ENCODE measurements at regions not wholly inside any gene's neighbourhood (a gene's known extent, or its start where the extent isn't known, plus 50 kb on each side); places are given as distances from the start of the nearest gene placed in this dataset.
A peak's percentile ranks its signal among the peaks of the same experiment; 100 is the strongest.
"Not testable (repeated sequence)": the region's sequence is repeated elsewhere in the genome, so short reads cannot be mapped to it uniquely, and the experiment has no call there.

DNA sequence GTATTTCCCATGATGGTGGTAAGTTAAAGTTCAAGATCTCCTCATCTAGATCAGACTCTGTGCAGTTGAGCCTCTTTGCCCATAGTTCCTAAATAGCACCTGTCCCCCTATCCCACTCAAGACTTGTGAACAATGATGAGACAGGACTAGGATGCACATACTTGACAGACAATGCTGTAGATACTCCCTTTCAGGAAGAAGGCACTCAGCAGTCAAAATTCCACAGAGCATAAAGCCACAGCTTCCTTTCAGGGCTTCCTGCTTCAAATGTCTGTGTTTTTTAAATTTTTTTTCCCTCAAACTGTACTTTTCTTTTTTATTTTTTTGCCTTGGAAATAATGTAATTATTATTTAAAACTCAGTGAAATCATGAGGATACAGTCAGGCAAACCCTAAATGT is 1305.3 kb downstream of the RPIA start:
- ATAC-seq; intact Hi-C loops (cut with DNase I); DNase-seq (ENCODE audit: missing footprints): not testable (repeated sequence)

DNA sequence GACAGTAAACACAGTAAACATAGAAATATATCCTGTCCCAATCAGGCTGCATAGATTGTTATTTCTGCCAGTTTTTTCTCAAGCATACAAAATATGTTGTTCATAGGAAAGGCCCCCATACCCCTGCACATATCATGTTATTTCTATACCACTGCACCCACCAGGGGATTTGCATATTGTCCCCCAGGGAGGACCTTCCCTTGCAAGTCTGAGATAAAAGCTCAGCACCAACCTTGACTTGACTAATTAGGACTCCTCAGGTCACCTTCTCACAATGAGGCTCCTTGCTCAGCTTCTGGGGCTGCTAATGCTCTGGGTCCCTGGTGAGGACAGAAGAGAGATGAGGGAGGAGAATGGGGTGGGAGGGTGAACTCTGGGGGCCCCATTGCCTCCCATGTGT is 1313.1 kb downstream of the RPIA start:
- intact Hi-C loops (cut with DNase I); DNase-seq (ENCODE audit: missing footprints); ATAC-seq: not testable (repeated sequence)

DNA sequence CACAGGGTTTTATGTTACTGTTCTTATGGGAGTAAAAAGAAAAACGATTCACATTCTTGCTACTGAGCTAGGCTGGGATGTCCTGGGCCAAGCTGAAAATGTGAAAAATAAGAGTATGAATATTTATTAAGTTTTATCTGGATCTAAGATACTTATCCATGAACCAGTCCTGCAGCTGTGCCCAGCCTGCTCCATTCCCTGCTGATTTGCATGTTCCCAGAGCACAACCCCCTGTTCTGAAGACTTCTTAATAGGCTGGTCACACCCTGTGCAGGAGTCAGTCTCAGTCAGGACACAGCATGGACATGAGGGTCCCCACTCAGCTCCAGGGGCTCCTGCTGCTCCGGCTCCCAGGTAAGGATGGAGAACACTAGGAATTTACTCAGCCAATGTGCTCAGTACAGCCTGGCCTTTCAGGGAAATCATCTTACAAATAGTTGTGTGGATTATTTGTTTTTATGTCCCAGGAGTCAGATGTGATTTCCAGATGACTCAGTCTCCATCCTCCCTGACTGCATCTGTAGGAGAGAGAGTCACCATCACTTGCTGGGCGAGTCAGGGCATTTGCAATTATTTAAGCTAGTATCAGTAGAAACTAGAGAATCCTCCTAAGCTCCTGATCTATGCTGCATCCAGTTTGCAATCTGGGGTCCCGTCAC is 1319.1 kb downstream of the RPIA start:
- DNase-seq (ENCODE audit: missing footprints); intact Hi-C loops (cut with DNase I); ATAC-seq: not testable (repeated sequence)

DNA sequence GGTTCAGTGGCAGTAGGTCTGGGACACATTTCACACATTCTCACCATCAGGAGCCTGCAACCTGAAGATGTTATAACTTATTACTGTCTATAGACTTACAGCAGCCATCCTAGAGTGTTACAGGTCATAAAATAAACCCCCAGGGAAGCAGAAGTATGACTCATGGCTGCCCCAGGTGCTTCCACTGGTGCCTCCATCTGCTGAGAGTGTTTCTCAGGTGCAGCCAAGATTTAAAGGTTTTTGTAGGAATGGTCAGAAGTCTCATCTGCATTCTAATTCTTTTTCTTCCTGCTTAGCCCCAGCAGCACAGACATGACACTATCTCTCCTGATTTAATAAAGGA is 1319.6 kb downstream of the RPIA start:
- not testable (repeated sequence) for DNase-seq (ENCODE audit: missing footprints)

DNA sequence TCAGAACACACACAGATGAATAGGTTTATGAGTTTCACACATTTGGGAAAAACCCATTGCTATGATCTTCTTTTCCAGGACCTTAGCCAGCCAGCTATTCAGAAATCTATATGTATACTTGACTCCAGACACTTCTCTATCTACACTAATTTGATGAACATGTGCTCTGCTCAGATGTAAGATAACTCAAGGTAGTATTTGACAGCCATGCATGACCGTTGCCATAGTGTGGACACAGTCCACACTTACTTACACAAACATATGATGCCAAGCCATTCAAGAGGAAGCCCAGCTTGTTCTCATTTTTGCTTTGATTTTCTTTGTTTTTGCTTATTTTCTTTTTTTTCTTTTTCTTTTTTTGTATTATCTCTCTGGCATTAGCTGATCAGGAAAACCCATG is 1328.4 kb downstream of the RPIA start:
- intact Hi-C loops (cut with DNase I); ATAC-seq: not testable (repeated sequence)

More for the DNA sequence above, 1319.6 kb downstream of the RPIA start:
- ATAC-seq; intact Hi-C loops (cut with DNase I): not testable (repeated sequence)

DNA sequence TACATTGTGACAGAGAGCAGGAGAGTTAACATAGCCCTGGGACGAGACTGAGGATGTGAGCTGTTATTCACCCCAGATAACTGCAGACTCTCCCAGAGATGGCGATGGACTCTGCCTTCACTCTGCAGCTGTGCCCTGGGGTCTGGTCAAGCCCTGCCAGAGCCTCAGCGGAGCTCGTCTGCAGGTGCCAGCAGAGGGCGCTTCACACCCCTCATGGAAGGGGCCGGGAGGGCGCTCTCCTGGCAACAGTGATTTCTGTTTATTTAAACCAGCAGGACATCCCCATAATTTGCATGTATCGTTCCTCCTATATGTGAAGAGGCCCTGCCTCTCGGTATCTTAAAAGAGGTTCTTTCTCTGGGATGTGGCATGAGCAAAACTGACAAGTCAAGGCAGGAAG is 1329.8 kb downstream of the RPIA start:
- ATAC-seq; intact Hi-C loops (cut with DNase I); DNase-seq (ENCODE audit: missing footprints): not testable (repeated sequence)

More for the DNA sequence above, 1328.4 kb downstream of the RPIA start:
- DNase-seq (ENCODE audit: missing footprints), result not testable (repeated sequence)

DNA sequence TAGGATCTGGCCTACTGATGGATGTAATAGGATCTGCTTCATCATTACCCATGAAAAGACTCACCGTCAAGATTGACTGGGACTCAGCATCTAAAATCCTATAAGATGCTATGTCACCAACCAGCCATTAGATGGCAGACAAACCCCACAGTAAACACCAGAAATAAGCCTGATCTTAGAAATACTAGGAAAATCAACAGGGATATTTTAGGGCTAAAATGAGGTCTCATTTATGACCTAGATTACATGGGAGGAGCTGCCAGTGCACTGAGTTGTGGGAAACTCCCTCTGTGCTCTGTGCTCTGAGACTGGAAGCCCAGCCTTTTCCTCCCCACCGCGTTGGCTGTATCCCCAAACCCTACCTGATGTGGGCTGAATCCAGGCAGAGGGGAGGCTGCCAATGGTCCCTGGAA is 1335.8 kb downstream of the RPIA start:
- peak; percentile 23 for ATAC-seq
- intact Hi-C loops (cut with DNase I); DNase-seq (ENCODE audit: missing footprints): not testable (repeated sequence)

DNA sequence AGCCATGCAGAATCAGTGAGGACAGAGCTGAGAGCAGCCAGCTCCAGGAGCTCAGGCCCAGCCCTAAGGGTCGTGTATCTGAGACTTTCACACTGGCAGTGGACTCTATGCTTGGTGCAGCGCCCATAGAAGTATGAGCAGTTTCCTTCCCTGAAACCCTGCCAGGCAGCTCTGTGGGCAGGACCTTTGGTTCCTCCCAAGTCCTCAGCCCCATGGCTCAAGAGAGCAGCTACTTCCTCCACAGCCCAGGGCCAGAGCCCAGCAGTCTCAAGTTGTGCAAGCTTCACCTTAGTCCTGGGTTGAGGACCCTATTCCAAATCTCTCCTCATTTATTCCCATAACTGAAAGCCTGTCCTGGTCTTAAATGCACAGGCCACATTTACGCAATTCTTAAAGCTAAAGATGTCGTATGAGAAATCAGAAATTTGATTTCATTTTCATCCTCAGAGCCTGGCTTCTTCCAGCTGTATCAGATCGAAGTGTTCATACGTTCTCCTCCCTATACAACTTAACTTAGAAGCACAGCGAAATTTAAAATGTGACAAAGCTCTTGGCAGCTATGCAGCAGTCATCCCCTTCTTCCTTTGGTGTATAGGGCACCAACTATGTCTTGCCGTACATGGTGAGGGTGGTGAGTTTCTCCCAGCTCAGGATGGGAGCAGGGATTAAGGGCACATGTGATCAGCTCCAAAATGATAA is 1337.1 kb downstream of the RPIA start:
- peak; percentile 48 for ATAC-seq
- DNase-seq (ENCODE audit: missing footprints); intact Hi-C loops (cut with DNase I): not testable (repeated sequence)

DNA sequence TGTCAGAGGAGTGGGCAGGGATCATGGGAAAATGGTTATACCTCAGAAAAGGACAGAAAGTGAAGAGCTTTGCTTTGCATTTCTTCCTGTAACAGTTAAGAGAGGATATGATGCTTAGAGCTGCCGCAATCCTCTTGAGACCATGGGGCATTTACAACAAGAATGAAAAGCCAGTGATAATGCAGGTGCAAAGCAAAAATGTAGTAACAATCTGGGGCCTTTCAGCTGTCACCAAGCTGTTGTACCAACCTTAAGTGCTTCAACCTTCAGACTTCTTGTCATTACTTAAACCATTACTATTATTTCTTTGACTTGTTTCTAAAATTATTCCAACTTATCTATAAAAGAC is 1337.6 kb downstream of the RPIA start:
- ATAC-seq; DNase-seq (ENCODE audit: missing footprints); intact Hi-C loops (cut with DNase I): not testable (repeated sequence)

DNA sequence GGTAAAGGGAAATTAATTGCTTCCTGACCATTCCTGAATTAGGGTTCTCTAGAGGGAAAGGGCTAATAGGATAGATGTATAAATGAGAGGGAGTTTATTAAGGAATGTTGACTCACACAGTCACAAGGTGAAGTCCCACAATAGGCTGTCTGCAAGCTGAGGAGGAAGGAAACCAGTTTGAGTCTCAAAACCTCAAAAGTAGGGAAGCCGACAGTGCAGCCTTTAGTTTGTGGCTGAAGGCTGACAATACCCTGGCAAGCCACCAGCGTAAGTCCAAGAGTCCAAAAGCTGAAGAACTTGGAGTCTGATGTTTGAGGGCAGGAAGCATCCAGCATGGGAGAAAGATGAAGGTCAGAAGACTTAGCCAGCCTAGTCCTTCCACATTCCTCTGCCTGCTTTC is 1340.8 kb downstream of the RPIA start:
- intact Hi-C loops (cut with DNase I); DNase-seq (ENCODE audit: missing footprints); ATAC-seq: not testable (repeated sequence)

DNA sequence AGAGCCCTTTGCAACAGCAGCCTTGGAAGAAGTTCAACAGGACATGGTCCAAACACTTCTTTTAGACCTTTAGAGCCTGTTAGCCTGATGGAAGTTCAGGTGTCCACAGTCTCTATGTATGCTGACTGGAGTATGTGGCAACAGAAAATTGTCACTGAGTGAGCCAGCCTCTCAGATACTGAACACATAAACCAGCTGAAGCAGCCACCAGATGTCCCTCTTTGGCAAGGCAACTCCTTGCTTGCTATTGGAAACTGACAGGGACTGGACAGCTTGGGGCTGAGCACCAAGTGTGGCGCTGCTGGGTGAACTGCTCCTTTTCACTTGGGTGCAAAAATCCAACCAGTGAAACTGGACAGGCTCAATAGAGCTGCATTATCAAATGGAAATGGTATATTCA is 1344.9 kb downstream of the RPIA start:
- ATAC-seq; DNase-seq (ENCODE audit: missing footprints); intact Hi-C loops (cut with DNase I): not testable (repeated sequence)

DNA sequence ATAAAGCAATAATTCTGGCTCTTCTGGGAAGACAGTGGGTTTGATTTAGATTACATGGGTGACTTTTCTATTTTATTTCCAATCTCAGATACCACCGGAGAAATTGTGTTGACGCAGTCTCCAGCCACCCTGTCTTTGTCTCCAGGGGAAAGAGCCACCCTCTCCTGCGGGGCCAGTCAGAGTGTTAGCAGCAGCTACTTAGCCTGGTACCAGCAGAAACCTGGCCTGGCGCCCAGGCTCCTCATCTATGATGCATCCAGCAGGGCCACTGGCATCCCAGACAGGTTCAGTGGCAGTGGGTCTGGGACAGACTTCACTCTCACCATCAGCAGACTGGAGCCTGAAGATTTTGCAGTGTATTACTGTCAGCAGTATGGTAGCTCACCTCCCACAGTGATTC is 1347.6 kb downstream of the RPIA start:
- DNase-seq (ENCODE audit: missing footprints); intact Hi-C loops (cut with DNase I); ATAC-seq: not testable (repeated sequence)

DNA sequence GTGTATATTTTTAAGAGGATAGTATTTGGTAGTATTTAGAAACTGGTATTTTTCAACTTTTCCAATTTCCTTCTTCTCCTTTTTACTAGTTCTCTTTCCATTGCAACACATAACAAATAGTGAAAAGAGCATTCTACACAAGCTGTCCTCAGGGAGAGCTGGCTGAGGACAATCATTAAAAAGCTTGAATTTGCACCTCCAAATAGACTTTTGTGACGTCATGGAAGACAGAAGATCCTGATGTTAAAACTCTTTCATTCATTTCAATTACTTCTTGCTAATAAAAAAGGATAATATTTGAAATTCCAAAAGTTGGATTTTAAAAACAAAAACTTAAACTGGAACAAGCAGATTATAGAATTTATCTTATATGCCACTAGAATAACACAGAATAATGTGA is 1356.3 kb downstream of the RPIA start:
- DNase-seq (ENCODE audit: missing footprints); ATAC-seq; intact Hi-C loops (cut with DNase I): not testable (repeated sequence)

DNA sequence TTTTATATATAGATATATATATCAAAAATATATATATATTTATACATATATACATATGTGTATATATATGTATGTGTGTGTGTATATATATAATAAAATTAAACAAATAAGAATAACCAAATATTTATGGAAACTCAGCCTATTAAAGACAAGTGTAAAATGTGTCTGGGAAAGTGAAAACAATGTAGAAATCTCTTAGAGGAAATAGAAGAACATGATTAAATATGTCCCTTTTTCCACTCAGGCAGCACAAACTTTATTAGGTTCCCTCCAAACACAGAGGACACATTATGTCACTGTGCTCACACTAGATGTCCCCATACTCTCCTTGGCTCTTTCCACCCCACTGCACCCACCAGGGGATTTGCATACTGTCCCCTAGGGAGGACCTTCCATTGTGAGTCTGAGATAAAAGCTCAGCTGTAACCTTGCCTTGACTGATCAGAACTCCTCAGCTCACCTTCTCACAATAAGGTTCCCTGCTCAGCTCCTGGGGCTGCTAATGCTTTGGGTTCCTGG is 1360.7 kb downstream of the RPIA start:
- ATAC-seq; DNase-seq (ENCODE audit: missing footprints); intact Hi-C loops (cut with DNase I): not testable (repeated sequence)

DNA sequence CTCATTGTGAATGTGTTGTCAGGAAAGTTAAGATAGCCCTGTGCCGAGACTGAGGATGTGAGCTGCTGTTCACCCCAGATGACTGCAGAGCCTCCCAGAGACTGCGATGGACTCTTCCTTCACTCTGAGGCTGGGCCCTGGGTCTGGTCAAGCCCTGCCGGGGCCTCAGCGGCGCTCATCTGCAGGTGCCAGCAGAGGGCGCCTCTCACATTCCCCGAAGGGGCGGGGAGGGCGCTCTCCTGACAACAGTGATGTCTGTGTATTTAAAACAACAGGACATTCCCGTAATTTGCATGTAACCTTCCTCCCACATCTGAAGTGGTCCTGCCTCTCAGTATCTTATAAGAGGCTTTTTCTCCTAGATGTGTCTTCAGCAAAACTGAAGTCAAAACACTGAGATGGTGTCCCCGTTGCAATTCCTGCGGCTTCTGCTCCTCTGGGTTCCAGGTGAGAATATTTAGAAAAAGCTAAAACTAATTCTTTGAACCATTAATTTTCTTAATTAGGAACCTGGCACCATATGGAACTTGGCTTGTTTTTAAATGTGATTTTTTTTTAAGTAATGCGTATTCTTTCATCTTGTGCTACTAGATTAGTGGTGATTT is 1377.9 kb downstream of the RPIA start:
- DNase-seq (ENCODE audit: missing footprints) (no peak), ATAC-seq (no peak)
- intact Hi-C loops (cut with DNase I), result no loop called here

DNA sequence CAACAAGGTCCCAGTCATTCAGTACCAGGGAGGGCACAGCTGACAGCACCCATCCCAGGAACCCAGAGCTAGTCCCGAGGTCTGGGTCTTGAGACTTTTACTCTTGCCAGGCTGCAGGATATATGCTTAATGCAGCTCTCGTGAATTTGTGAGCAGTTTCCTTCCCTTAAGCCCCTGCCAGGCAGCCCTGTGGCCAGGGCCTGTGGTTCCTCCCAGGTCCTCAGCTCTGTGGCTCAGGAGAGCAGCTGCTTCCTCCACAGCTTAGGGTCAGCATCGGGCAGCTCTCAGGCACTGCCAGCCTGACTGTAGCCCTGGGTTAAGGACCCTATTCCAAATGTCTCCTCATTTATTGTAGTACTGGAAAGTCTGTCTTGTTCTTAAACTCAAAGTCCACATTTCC is 1384.8 kb downstream of the RPIA start:
- DNase-seq (ENCODE audit: missing footprints) (no peak), ATAC-seq (no peak)
- intact Hi-C loops (cut with DNase I), result no loop called here

DNA sequence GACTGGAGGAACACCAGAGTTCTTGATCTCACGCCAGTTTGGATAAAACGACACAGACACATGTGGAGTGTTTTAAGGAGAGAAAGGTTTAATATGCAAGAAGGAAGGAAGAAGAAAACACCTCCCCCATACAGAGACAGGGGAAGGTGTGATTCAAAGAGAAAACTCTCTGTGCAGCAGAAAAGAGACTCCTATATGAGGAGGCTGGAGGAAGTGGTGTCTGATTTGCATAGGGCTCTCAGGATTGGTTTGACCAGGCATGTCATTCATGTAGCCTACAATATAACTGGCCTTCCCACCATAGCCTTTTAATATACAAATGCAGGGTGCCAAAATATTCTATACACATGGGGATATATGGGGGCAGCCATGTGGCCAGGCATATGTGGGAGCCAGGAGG is 1386.5 kb downstream of the RPIA start:
- no peak for ATAC-seq
- no peak for DNase-seq (ENCODE audit: missing footprints)

DNA sequence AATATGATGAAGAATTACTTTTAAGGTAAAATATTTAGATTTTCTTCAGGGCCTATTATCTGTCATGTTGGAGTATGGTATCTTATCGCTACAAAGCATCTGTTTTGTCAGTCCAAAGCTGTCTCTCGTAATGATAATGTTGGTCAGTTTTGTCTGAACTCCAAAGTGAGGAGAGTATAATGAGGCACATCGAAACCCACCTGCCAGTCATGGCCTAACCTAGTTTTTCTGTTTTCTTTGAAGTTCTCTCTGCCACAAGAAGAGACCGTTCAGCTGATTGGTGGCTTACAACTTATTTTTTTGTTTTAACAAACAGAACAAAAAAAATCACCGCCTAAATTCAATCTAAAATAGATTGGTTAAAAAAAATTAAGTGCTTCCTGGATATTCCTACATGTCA is 1387.9 kb downstream of the RPIA start:
- no peak for ATAC-seq
- intact Hi-C loops (cut with DNase I), result no loop called here
- no peak for DNase-seq (ENCODE audit: missing footprints)

More for the DNA sequence above, 1386.5 kb downstream of the RPIA start:
- intact Hi-C loops (cut with DNase I), result no loop called here

DNA sequence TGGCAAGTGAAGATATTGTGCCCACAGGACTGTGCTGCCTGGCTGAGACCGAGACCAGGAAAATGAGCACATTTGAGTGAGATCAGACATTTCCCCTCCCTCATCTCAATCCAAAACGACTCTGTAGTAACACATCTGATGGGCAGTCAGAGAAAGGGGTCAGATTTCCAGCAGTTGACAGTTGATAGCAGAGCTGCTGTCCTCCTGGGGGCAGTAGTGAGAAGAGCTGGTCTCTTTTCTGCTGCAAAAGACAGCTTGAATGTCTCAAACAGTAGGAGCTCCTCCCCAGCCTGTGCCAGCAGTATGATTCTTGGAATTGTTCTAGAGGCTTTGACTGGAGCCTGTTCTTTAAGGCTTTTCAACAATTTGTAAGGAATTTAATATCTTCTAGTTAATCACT is 1396.3 kb downstream of the RPIA start:
- DNase-seq (ENCODE audit: missing footprints); intact Hi-C loops (cut with DNase I): not testable (repeated sequence)

More for the DNA sequence above, 1396.3 kb downstream of the RPIA start:
- not testable (repeated sequence) for ATAC-seq

Data from Right ventricle myocardium inferior (tissue), 1 donor.